Naive B cell (primary cell): ENCODE measurements at regions not wholly inside any gene's neighbourhood (a gene's known extent, or its start where the extent isn't known, plus 50 kb on each side); places are given as distances from the start of the nearest gene placed in this dataset.

Source experiments
- ATAC-seq, 2 donors: fragments of 150-1000 bp; cut with Tn5 transposase; 2 replicates each; pipeline ENCODE4 v1.10.0; 2021; ENCODE audit warnings: low read depth in 2 of 2, mild to moderate bottlenecking in 2 of 2, moderate library complexity in 2 of 2
- DNase-seq: peaks from one replicate; pipeline ENCODE4 v3.0.0; 2022
- H3K27ac Mint-ChIP-seq, 6 donors: one replicate each; pipeline ENCODE4 v1.8.0; 2020 to 2022; ENCODE audit warnings: mild to moderate bottlenecking in 6 of 6, mixed read lengths in 6 of 6, moderate library complexity in 5 of 6, inconsistent platforms in 2 of 6
- H3K27me3 Mint-ChIP-seq, 3 donors: one replicate each; pipeline ENCODE4 v1.8.0; 2021 to 2022; ENCODE audit warnings: mixed read lengths in 3 of 3, mild to moderate bottlenecking in 1 of 3
- H3K36me3 Mint-ChIP-seq, 2 donors: one replicate each; pipeline ENCODE4 v1.8.0; 2020 to 2022; ENCODE audit warnings: mixed read lengths in 2 of 2, inconsistent platforms in 1 of 2, mild to moderate bottlenecking in 1 of 2
- H3K4me1 Mint-ChIP-seq, 3 donors: one replicate each; pipeline ENCODE4 v1.8.0; 2020 to 2022; ENCODE audit warnings: mixed read lengths in 3 of 3, inconsistent platforms in 1 of 3, mild to moderate bottlenecking in 1 of 3, moderate library complexity in 1 of 3
- H3K4me3 Mint-ChIP-seq, 8 donors: one replicate each; pipeline ENCODE4 v1.8.0; 2020 to 2022; ENCODE audit warnings: mild to moderate bottlenecking in 8 of 8, mixed read lengths in 8 of 8, moderate library complexity in 8 of 8, inconsistent platforms in 2 of 8
- H3K9me3 Mint-ChIP-seq, 7 donors: one replicate each; pipeline ENCODE4 v1.8.0; 2020 to 2022; ENCODE audit warnings: mixed read lengths in 7 of 7, mild to moderate bottlenecking in 5 of 7, inconsistent platforms in 2 of 7, moderate library complexity in 1 of 7

DNA sequence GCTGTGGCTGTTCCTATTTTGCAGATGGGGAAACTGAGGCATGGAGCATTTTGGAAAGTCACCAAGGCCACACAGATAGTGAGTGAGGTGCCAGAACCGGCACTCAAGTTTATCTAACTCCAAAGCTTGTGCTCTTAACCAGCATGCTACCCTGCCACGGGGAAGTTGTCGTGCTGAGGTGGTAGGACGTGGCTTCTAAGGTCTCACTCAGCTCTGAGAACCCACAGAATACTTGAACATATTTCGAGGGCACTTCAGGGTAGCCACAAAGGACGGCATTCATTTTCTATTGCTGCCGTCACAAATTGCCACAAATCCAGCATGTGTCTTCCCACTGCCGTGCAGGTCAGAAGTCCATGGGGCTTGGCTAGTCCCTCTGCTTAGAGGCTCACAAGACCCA, 116.7 kb downstream of the OLFM1 start:
- no peaks in the 10 kb centered on the region for H3K36me3 Mint-ChIP-seq
- no peak overlapping the region for H3K27ac Mint-ChIP-seq
- H3K4me3 Mint-ChIP-seq = no peak overlapping the region
- H3K27me3 Mint-ChIP-seq = peaks cover 0 to 6% (median 6%) of the 10 kb centered on the region in 3 donors
- DNase-seq = no peak
- peaks cover 0 to 4% (median 0%) of the 10 kb centered on the region in 7 donors for H3K9me3 Mint-ChIP-seq
- ATAC-seq = no peak
- peaks cover 0 to 3% (median 0%) of the 10 kb centered on the region in 3 donors for H3K4me1 Mint-ChIP-seq

DNA sequence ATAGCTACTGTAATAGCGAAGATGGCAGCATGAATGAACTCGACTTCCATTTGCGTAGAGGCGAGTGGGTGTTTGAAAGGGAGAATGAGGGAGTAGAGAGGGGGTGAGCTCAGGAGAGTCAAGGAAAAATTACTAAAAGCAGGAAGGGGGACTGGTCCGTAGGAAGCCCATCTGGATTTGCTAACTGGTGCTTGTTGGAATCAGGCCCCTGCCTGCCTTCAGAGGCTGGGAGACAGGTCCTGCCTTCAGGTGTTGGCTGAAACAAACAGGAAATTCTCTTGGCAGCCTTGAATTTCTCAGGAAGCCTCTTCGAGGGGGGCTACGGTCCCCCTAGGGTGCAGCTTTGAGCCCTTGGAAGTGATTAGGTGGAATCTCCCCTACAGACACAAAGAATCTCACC, 121.7 kb downstream of the OLFM1 start:
- Mint-ChIP-seq H3K36me3 (peaks cover 0 to 8% of the 10 kb centered on the region in 2 donors), H3K9me3 (peaks cover 3 to 22% (median 12%) of the 10 kb centered on the region in 7 donors), H3K27ac (no peak overlapping the region), H3K4me1 (no peaks in the 10 kb centered on the region), H3K27me3 (peaks cover 0 to 4% (median 0%) of the 10 kb centered on the region in 3 donors), H3K4me3 (no peak overlapping the region)
- DNase-seq (no peak), ATAC-seq (no peak)

DNA sequence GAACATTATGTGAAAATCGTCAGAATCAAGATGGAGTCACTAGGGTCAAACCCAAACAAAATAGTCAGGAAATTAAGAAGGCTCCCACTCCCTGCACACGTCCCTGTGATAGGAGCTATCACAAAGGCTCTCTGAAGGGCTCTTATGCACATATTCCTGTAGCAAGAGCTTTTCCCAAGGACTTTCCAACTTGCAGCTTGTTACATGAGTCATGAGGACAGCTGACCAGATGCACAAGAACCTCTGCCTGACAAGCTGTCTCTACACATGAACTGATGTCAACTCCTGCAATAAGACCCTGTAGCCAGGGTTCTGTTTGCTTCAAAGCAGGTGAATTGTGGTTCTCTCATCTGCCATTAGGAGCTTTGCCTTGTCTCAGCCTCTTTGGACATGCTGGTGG, 122.4 kb downstream of the OLFM1 start:
- ATAC-seq = no peak
- Mint-ChIP-seq H3K9me3 (peaks cover 3 to 22% (median 12%) of the 10 kb centered on the region in 7 donors), H3K4me3 (no peak overlapping the region), H3K36me3 (peaks cover 0 to 8% of the 10 kb centered on the region in 2 donors), H3K4me1 (no peaks in the 10 kb centered on the region), H3K27me3 (peaks cover 0 to 4% (median 0%) of the 10 kb centered on the region in 3 donors), H3K27ac (no peak overlapping the region)
- DNase-seq = no peak

DNA sequence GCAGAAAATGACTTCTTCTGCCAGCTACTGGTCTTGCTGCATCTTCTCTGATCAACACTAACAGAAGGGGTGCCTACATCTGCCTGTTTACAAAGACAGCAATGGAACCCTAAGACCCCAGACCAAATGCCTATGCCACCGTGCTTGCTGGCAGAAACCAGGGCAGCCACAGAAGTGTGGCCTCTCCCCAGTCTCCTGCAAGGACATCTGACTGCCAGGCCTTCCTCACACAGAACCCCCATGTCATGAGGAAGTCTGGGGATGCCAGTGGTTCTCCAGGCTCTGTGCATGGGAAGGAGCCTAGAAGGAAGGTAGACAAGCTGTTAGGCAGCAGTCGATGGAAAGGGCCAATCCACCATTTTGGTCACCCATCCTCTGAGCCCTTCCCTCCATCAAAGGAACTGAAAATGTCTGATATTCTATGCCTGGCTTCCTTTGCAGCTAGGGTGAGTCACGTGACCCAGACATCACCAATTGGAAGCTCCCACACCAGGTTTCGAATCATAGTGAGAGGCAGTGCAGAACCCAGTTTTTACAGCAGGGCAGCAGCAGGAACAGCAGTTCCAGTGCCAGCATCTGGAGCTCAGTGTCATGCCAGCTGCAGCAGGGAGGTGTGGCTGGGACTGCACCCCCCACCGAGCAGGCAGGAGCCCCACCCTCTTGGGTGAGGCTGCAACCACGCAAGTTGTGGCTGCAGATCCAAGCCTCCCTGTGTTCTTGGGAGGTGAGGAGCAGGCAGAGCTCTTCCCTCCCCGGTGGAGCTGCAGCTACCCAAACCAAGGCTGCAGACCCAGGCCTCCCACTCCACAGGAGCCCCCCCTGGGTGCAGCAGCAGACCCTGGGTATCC, 123.4 kb downstream of the OLFM1 start:
- no peak for DNase-seq

DNA sequence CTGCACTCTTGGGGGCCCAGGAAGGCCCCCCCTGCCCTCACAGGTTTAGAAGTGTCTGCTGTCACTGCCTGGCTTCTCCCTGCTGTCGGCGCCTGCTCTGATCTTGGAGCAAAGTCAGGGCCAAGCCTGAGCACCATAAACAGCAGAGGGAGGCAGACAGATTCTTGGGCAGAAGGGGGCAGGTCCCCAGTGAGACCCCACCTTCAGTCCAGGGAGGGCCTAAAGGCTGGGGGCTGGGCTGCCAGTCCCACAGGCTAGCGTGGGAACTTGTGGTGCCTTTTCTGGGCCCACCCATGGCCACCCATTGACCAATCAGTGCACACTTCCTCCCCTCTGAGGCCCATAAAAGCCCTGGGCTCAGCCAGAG, 124.0 kb downstream of the OLFM1 start:
- H3K27me3 Mint-ChIP-seq = peaks cover 5 to 8% (median 7%) of the 10 kb centered on the region in 3 donors
- H3K36me3 Mint-ChIP-seq = peaks cover 0 to 8% of the 10 kb centered on the region in 2 donors
- H3K27ac Mint-ChIP-seq = no peak overlapping the region
- peaks cover 3 to 22% (median 12%) of the 10 kb centered on the region in 7 donors for H3K9me3 Mint-ChIP-seq
- H3K4me1 Mint-ChIP-seq = no peaks in the 10 kb centered on the region
- DNase-seq = no peak
- no peak for ATAC-seq
- no peak overlapping the region for H3K4me3 Mint-ChIP-seq

More for the DNA sequence above, 123.4 kb downstream of the OLFM1 start:
- Mint-ChIP-seq H3K4me1 (no peaks in the 10 kb centered on the region), H3K9me3 (peaks cover 3 to 22% (median 12%) of the 10 kb centered on the region in 7 donors), H3K27ac (no peak overlapping the region), H3K27me3 (peaks cover 4 to 8% (median 4%) of the 10 kb centered on the region in 3 donors), H3K36me3 (peaks cover 0 to 8% of the 10 kb centered on the region in 2 donors), H3K4me3 (no peak overlapping the region)
- no peak for ATAC-seq

DNA sequence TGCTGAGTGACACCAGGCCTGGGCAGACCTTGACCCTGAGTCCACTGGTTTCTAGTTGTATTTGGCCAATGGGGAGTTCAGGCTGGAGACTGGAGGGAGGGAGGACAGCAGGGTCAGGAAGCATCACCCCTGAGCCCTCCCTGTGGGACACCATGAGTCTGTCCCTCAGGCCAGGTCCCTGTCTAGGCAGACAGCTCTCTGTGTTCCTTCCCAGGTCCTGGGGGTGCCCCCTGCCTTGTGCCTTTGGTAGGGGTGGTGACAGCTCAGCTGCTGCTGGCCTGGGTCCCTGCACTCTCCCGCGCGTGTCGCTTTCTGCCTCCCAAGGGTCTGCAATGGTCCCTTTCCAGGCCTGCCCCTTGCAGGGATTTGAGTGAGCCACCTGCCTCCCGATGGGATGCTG, 125.5 kb downstream of the OLFM1 start:
- H3K9me3 Mint-ChIP-seq = peaks cover 3 to 22% (median 12%) of the 10 kb centered on the region in 7 donors
- no peak overlapping the region for H3K4me3 Mint-ChIP-seq
- H3K4me1 Mint-ChIP-seq = no peaks in the 10 kb centered on the region
- peaks cover 13 to 21% (median 21%) of the 10 kb centered on the region in 3 donors for H3K27me3 Mint-ChIP-seq
- no peak overlapping the region for H3K27ac Mint-ChIP-seq
- H3K36me3 Mint-ChIP-seq = peaks cover 0 to 8% of the 10 kb centered on the region in 2 donors
- no peak for ATAC-seq
- DNase-seq = no peak

DNA sequence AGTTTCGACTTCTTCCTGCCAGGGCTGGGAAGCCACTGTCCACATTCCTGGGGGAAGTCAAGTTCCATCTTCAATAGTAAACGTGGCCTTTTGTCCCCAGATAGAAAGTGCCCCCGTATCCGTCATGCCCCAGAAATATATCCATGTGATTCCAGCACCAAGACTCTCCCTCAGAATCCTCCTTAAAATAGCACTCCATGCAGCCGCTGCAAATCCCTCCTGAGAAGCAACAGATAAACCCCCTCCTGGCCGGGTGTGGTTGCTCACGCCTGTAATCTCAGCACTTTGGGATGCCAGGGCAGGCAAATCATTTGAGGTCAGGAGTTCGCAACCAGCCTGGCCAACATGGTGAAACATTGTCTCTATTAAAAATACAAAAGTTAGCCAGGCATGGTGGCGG, 126.1 kb downstream of the OLFM1 start:
- H3K36me3 Mint-ChIP-seq = peaks cover 0 to 8% of the 10 kb centered on the region in 2 donors
- ATAC-seq = no peak

DNA sequence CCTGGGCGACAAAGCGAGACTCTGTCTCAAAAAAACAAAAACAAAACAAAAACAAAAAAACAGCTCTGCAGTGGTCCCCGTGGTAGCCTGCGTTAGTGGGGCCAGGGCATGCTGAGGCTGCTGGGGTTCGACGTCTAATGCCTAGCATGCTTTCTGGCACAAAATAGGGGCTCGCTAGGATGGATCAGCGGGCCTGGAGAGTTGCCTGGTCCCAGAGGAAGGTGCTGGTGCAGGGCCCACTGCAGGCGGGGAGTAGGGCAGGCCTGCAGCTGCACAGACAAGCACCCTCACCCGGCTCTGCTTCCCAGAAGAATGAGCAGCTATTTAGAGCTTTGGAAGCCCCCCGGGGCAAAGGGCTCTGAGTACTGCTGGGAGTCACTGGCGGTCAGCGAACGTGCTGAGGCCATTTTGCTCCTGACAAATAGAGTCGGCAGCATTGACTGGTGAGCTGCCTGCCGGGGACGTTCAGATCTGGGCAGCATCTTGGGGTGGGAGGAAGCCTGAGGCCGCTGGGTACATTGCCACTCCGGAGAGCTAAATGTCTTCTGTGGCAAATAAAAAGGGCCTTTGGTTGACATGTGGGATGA, 126.7 kb downstream of the OLFM1 start:
- Mint-ChIP-seq H3K4me1 (no peaks in the 10 kb centered on the region), H3K36me3 (peaks cover 0 to 8% of the 10 kb centered on the region in 2 donors), H3K4me3 (peak overlapping the region in 1 of 8 donors; percentile 40), H3K9me3 (peaks cover 3 to 22% (median 12%) of the 10 kb centered on the region in 7 donors), H3K27me3 (peaks cover 13 to 25% (median 21%) of the 10 kb centered on the region in 3 donors), H3K27ac (no peak overlapping the region)
- no peak for ATAC-seq
- DNase-seq = no peak

More for the DNA sequence above, 126.1 kb downstream of the OLFM1 start:
- no peak for DNase-seq
- H3K4me1 Mint-ChIP-seq = no peaks in the 10 kb centered on the region
- peaks cover 13 to 27% (median 21%) of the 10 kb centered on the region in 3 donors for H3K27me3 Mint-ChIP-seq
- H3K27ac Mint-ChIP-seq = no peak overlapping the region
- no peak overlapping the region for H3K4me3 Mint-ChIP-seq
- H3K9me3 Mint-ChIP-seq = peaks cover 3 to 22% (median 12%) of the 10 kb centered on the region in 7 donors

DNA sequence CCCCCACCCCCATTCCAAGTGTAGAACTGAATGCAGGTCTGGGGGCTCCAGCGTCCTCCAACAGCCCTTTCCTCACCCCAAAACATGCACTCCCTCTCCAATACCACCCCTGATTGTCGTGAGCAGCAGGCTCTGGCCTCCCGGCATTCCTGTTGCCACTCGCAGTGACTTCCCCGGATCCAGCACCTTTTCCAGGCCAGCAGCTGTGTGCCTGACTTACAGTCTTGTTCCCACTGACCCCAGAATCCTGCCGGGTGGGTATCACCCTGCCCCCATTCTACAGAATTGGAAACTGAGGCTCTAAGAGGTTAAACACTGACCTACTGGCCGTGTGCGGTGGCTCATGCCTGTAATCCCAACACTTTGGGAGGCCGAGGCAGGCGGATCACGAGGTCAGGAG, 127.2 kb downstream of the OLFM1 start:
- Mint-ChIP-seq H3K36me3 (peaks cover 0 to 8% of the 10 kb centered on the region in 2 donors), H3K4me1 (no peaks in the 10 kb centered on the region), H3K4me3 (no peak overlapping the region), H3K27me3 (peaks cover 13 to 24% (median 21%) of the 10 kb centered on the region in 3 donors), H3K27ac (no peak overlapping the region), H3K9me3 (peaks cover 3 to 22% (median 12%) of the 10 kb centered on the region in 7 donors)
- ATAC-seq (no peak), DNase-seq (no peak)

DNA sequence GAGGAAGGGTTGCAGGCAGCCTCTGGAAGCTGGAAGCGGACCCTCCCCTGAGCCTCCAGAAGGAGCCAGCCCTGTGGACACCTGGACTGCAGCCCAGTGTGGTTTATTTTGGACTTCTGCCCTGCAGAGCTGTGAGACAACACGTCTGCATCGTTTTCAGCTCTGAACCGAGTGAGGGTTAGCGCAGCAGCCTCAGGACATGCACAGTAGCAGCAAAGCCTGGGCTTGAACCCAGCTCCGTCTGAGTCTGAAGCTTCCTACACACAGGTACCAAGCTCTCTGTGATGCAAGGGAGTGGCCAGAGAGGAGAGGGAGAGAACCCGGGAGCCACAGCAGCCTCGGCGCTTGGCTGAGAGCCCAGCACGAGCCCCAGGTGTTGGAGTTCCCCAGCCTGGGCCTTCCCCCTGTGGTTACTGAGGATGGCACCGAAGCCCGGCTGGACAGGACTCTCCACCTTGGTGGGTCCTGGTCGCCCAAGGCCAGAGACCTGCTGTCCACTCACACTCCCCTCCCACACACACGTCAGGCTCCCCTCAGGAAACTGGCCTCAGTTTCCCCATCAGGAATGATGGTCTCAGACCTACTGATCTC, 128.2 kb downstream of the OLFM1 start:
- H3K9me3 Mint-ChIP-seq = peaks cover 3 to 15% (median 8%) of the 10 kb centered on the region in 7 donors
- no peaks in the 10 kb centered on the region for H3K4me1 Mint-ChIP-seq
- peaks cover 0 to 8% of the 10 kb centered on the region in 2 donors for H3K36me3 Mint-ChIP-seq
- H3K27ac Mint-ChIP-seq = peak overlapping the region in 1 of 6 donors; percentile 84
- H3K4me3 Mint-ChIP-seq = no peak overlapping the region
- ATAC-seq (no peak), DNase-seq (no peak)
- H3K27me3 Mint-ChIP-seq = peaks cover 13 to 30% (median 21%) of the 10 kb centered on the region in 3 donors

DNA sequence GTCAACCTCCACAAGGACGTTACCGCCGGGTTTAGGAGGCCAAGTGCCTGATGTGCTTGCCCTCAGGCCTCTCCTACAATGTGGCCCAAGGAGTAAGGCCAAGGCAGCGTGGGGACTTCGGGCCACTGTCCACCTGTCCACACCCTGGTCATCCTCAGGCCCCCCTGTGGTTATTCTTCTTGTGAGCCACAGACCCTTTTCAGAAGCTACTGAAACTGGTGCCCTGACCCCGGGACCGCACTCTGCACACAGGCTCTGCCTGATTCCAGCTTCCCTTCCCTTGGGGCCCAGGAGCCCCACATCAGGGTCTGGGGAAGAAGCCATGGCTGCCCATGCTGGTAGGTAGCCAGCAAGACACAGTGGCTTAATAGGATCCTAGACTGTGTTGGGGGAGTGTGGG, 128.8 kb downstream of the OLFM1 start:
- Mint-ChIP-seq H3K27me3 (peaks cover 13 to 31% (median 21%) of the 10 kb centered on the region in 3 donors), H3K27ac (peak overlapping the region in 1 of 6 donors; percentile 84), H3K9me3 (peaks cover 1 to 11% (median 6%) of the 10 kb centered on the region in 7 donors), H3K4me3 (no peak overlapping the region), H3K36me3 (peaks cover 0 to 8% of the 10 kb centered on the region in 2 donors), H3K4me1 (no peaks in the 10 kb centered on the region)
- ATAC-seq (no peak), DNase-seq (no peak)

DNA sequence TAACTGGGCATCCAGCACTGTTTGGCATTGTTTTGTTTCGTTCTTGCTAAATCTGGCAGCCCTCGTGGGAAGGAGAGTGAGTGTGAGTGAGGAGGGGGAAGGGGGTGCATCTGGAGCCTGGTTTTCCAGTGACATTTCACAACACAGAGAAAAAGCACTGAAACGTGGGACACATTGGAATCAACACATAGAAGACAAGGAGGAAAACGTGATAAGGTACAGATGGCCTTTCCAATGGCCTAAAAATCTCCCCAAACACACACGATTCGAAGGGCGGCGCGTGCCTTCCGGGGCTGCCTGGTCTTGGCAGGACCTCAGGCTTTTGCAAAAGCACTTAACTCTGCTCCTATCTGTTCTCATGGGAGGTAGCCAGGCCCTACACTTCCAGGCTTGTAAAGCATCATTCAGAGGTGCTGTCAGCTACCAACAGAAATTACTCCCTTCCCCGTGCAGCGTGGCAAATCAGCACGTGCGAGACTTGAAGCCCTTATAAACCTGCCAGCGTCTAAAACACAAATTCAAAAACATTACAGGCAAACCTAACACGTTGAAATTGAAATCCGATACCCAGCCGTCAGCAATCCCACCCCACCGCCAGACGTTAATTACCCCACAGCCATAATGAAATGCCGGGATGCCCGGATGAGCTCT, 129.4 kb downstream of the OLFM1 start:
- no peak for DNase-seq
- Mint-ChIP-seq H3K9me3 (peaks cover 1 to 7% (median 5%) of the 10 kb centered on the region in 7 donors), H3K4me3 (no peak overlapping the region), H3K27me3 (peaks cover 13 to 31% (median 21%) of the 10 kb centered on the region in 3 donors), H3K4me1 (no peaks in the 10 kb centered on the region), H3K36me3 (peaks cover 0 to 5% of the 10 kb centered on the region in 2 donors), H3K27ac (no peak overlapping the region)
- no peak for ATAC-seq

DNA sequence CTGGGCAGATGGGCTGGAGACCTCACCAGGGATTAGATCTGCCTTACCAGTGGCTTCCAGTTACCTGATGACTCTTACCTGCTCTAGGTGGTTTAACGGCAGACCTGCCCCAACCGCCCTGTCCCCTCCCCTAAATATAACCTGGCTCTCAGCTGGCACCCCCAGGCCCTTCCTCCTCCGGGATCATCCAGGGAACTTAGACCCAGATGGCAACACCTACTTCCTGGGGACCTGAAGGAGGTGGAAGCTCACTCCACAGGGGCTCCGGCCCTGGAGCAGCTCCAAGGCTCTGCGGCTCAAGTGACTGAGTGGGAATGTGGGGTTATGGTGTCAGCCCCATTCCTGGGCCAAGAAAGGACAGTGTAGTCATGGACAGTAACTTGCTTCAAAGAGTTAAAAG, 130.4 kb downstream of the OLFM1 start:
- no peak for DNase-seq

More for the DNA sequence above, 130.4 kb downstream of the OLFM1 start:
- no peaks in the 10 kb centered on the region for H3K4me1 Mint-ChIP-seq
- peaks cover 0 to 4% (median 0%) of the 10 kb centered on the region in 7 donors for H3K9me3 Mint-ChIP-seq
- peak overlapping the region in 1 of 8 donors; percentile 56 for H3K4me3 Mint-ChIP-seq
- H3K36me3 Mint-ChIP-seq = no peaks in the 10 kb centered on the region
- no peak for ATAC-seq
- no peak overlapping the region for H3K27ac Mint-ChIP-seq
- H3K27me3 Mint-ChIP-seq = peaks cover 13 to 31% (median 21%) of the 10 kb centered on the region in 3 donors
